MV-4-11 (cell line): ENCODE measurements at regions not wholly inside any gene's neighbourhood (a gene's known extent, or its start where the extent isn't known, plus 50 kb on each side); places are given as distances from the start of the nearest gene placed in this dataset.
"Not testable (repeated sequence)": the region's sequence is repeated elsewhere in the genome, so short reads cannot be mapped to it uniquely, and the experiment has no call there.

Experiments
- DNase-seq: peaks from one replicate; lab custom pipeline; 2025; lab: John Stamatoyannopoulos, UW

DNA sequence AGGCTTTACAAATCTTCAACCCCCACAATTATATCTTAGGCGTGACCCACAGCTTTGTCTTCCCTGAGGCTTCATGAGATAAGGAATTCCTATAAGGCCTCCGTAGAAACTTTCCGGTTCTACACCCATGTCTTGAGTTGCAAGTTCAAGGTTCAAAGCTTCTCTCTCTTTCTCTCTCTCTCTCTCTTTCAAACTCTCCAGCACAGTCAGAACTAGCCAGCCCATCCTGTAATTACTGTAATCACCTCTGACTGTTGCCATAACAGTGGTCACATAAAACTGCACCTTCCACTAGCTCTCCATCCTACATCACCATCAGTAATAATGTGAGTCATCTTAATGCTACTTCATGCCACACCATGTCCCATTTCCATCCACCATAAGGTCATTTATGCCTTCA, 90.0 kb upstream of the NFASC start:
- DNase-seq = no peak

DNA sequence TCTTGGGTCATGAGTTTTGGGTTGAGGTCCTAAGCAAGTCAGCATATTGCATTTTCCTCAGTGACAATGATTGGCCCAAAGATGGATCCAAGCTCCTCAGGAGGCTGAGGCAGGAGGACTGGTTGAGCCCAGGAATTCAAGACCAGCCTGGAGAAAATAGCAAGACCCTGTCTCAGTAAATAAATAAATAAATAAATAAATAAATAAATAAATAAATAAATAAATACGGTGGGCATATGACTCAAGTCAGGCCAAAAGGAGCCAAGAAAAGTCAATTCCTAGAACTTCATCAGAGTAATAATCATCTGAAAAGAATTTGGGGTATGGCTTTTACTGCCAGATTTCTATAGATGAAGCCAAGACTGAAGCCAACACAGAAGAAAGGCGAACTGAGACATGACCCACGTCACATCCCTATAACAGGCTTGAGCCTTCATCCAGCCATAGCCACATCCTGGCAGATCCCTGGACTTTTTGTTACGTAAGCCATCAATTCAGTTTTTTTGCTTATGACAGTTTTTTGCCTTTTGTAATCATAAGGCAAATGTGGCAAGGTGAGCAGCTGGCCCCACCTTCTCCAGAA, 88.5 kb upstream of the NFASC start:
- DNase-seq = no peak

DNA sequence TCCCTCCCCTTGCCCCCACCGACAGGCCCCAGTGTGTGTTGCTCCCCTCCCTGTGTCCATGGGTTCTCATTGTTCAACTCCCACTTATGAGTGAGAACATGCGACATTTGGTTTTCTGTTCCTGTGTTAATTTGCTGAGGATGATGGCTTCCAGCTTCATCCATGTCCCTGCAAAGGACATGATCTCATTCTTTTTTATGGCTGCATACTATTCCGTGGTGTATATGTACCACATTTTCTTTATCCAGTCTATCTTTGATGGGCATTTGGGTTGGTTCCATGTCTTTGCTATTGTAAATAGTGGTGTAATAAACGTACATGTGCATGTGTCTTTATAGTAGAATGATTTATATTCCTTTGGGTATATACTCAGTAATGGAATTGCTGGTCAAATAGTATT, 85.6 kb upstream of the NFASC start:
- not testable (repeated sequence) for DNase-seq

DNA sequence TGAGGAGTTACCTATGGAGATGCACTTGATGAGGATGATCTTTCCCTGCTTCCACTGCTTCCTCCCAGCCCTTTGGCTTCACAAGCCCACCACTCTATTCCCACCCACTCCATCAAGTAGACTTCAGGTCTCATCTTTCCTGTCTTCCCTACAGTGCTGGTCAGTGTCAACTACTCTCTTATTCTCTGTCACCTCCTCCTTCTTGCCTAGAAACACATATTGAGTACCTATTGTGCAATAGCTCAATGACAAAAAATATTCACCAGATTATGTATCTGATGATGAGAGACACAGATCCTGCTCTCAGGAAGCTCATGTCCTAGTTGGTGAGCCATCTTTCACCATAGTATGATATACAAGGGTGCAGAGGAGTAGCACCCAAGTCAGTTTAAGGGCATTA, 82.2 kb upstream of the NFASC start:
- no peak for DNase-seq

DNA sequence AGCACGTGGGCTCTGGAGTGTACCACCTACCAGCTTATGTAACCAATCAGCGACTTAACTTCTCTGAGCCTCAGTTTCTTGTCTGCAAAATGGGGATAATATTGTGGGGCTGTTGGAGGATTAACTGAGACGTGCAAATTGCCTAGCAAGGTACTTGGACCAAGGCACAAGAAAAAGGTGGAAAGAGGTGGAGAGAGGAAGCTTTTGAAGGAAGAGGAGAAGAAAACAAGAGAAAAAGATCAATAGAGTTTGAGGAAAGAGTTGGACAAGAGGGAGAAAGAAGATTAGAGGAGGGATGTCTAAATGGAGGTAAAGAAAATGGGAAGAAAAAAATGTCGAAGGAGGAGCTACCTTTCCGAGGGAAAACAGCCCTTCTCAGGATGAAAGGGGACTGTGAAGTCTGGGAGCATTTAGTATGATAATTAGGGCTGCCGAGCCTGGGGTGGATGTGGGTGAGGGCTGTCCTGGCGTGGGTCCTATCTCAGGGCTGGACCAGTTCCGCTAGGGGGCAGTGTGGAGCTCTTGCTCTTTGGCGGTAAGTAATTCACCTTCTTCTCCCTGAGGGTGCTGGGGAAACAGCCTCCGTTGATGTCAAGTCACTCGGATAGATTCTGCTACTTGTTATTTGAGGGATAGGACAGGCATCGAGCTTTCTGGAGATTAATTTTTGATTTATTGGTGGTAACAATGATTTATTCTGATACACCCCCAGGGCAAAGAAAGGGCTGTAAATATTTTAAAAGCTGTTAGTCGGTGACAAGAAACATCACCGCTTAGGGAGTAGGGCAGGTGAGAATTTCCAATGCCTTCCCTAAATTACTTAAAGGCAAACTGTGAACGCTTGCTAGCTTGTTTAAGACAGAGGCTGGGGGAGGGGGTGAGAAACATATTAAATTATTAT, 79.0 kb upstream of the NFASC start:
- DNase-seq = peak; percentile 38

DNA sequence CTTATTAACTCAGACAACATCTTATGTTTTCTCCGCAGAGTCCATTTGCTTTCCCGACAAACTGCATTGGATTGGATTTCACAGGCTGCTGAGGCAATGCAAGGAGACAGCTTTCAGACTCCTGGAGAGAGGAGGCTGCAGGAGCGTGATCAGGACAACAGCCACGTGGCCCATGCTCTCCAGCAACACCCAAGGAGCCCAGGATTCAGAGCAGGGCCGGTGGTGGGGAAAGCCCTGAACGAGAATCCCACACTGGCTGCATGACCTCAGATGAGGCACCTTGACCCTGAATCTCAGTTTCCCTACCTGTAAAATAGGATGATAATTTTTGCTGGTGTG, 78.3 kb upstream of the NFASC start:
- no peak for DNase-seq

DNA sequence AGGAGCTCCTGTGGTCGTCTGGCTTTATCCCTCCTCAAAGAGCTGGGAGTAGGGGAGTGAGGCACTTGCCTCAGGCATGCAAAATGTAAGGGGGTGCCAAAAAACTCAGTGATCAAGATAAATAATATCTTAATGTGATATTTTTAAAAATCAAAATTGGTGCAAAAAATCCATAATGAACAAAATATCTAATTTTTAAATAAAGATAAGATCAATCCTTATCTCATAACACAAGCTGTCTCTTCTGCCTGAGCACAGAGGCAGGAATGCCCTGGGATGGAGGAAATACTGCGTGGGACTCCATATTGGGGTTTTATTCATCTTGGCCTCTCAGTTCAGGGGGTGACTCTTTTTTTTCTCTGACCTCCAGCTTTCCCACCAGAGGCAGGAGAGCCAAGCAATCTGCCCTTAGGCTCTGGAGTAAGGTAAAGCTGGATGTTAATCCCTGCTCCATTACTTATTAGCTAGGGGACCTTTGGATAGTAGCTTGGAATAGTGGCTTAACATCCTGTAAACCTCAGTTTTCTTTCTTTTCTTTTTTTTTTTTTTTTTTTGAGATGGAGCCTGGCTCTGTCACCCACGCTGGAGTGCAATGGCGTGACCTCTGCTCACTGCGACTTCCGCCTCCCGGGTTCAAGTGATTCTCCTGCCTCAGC, 77.3 kb upstream of the NFASC start:
- DNase-seq = no peak

DNA sequence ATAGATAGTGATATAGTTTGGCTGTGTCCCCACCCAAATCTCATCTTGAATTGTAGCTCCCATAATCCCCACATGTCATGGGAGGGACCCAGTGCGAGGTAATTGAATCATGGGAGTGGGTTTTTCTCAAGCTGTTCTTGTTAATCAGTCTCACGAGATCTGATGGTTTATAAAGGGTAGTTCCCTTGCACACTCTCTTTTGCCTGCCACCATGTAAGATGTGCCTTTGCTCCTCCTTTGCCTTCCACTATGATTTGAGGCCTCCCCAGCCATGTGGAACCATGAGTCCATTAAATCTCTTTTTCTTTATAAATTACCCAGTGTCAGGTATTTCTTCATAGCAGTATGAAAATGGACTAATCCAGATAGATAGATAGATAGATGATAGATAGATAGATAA, 73.8 kb upstream of the NFASC start:
- not testable (repeated sequence) for DNase-seq

DNA sequence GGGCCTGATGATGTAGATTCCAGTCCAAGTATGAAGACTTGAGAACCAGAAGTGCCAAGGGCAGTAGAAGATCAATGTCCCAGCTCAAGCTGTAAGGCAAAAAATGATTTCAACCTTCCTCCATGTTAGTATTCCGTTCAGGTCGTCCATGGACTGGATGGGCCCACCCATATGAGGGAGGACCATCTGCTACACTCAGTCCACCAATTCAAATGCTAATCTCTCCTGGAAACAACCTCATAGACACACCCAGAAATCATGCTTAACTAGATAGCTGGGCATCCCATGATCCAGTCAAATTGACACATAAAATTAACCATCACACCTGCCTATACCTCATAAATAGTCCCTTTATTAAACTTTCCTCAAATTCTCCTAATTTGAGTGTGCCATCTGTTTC, 73.3 kb upstream of the NFASC start:
- no peak for DNase-seq

DNA sequence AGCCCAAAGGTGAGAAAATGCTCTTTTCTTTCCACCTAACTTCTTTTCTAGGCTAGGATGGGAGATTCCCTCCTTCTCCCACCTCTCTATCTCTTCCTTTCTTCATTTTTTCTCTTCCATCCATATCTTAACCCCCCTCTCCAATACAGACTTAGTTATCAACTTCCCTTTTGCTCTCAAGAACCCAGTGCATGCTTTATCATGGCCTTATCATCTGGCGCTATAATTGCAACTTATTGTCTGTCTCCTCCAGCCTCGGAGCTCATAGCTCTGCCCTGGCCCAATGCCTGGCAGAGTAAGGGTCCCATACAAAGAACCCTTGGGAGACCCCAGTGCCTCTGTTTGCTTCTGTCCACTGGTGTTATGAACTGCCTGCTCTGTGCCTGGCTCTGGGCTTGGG, 71.0 kb upstream of the NFASC start:
- no peak for DNase-seq

DNA sequence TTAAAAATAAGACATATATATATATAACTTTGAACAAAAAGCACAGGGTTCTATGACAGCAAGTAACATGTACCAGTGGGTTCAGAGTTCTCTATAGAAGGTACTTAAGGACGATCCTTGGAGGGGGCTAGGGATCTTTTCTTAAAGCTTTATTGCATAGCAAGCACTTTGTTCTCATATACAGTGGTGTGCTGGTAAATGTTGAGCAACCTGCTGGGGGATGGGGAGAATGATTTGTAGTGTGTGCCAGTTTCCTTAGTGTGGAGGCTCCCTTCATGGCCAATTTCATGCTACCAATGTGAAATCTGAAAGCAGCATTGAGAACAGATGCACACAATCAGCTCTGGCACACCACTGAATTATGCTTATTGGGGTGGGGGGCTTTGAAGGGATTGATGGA, 69.5 kb upstream of the NFASC start:
- no peak for DNase-seq

DNA sequence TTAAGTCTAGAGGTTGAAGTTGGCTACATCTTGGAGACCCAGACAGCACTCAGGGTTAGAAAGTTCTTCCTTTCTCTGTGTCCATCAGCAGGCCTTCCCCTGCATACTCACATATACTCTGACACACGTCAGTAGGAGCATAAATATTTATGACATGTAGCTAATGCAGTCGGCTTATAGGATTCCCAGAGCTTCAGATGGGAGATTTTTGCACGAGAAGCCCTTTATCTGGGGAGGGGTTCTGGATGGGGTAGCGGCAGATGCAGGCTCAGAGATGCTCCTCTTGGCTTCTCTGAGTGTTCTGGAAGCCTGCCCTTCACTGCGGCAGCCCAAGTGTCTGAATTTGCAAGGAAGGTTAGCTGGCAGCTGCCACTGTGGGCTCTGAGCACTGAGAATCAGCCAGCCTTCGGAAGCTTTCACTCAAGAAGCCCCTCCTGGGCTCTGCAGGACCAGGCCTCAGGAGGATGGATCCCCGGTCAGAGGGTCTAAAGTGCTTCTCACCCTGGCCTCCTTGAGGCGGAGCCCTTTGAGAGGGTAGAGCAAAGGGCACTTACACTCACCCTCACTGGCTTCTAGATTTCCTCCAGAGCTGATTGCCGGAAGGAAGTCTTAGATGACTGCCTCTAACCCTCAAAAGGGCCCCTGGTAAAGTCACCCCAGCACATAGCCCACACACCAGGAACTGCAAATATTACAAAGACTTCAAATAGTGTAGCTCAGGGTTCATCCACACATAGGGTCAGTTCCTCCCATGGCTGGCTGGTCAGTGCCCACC, 68.1 kb upstream of the NFASC start:
- no peak for DNase-seq

DNA sequence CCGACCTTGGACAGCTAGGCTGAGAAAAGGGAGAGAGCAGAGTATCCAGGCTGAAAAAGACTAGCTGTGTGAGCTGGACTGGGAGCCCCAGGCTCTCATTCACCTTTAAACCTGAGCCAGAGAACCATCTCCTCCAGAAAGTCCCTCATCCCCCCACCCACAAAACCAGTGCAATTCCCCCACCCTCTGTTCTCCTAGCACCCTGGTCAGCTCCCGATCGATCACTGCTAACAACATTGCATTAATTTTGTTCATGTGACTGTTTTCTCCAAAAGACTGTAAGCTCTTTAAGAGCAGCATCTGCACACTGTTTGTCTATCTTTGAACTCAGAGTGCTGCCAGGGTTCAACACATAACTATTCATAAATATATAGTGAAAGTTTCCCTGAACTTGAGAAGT, 67.1 kb upstream of the NFASC start:
- DNase-seq = no peak

DNA sequence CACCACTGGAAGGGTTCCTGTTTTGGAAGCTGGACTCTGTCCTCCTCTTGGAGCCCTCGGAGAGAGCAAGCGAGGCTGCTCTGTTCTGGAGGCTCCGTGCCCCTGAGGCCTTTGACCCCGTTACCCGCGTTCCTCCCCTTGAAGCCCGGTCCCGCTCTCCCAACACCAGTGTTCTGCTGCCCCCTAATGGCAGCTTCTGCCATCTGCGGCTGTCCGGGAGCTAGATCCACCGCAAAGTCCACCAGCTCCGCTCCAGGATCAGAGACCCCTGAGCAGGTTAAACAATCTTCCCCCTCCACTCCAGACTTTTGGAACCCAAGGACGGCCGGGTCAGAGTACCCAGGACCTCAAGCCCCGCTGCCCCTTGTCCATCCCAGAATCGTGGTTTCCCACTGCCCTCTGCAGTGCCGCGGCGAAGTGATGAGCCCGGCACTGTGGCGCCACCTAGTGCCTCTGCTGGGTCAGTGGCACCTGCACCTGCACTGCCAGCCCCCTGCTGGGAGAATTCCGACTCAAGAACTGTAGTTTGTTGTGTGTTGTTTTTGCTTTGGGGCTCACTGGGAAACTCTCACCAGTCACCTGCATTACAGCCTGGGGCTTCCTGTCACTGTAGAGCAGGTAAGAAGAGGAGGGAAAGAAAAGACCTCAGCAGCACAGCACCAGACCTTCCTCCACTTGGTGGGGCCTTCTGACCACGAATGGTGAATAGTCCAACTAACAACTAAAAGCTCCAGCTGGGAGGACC, 63.5 kb upstream of the NFASC start:
- peak; percentile 72 for DNase-seq

DNA sequence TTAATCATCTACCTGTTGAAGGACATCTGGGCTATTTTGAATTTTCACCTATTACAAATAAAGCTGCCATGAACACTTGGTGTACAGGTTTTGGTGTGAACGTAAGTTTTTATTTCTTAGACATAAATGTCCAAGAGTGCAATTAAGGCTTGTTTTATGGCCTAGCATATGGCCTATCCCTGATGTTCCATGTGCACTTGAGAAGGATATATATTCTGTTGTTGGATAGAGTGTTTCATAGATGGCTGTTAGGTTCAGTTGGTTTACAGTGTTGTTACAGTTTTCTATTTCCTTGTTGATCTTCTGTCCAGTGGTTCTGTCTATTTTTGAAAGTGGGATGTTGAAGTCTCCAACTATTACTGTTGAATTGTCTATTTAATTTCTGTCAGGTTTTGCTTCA, 61.2 kb upstream of the NFASC start:
- DNase-seq = no peak

DNA sequence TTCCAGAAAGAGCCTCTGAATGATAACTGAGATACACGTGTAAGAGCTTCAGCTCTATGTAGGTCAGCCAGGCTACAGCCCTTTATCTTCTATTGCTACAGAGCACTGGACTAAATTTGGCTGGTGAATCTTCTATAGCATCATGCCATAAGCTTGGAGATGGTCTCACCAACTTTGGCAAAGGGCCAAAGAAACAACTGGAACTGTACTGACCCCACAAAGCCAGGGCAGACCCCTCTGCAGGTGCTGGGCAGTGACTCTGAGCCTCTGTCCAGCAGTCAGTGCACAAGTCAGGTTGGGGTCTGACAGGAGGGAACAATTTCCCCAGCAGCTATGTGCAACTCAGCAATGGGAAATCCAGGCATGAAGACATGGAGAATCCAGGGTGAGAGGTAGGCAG, 57.8 kb upstream of the NFASC start:
- no peak for DNase-seq

DNA sequence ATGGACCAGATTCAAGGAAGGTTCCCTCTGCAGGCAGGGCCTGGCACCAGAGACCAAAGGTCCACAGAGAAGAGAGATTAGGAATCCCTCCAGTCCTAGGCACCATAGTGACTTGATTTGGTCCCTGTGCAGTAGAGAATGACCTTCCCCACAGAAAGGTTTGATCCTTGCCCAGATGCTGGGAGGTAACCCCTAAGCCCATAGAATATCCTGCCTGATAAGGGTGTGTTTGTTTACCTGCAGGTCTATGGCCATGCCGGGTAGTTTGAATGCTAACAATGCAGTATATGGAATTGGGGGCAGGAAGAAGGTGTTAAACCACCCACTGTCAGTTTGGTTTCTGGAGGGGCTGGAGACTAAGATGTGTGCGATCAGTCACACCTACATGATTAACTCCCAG, 57.1 kb upstream of the NFASC start:
- DNase-seq = no peak

DNA sequence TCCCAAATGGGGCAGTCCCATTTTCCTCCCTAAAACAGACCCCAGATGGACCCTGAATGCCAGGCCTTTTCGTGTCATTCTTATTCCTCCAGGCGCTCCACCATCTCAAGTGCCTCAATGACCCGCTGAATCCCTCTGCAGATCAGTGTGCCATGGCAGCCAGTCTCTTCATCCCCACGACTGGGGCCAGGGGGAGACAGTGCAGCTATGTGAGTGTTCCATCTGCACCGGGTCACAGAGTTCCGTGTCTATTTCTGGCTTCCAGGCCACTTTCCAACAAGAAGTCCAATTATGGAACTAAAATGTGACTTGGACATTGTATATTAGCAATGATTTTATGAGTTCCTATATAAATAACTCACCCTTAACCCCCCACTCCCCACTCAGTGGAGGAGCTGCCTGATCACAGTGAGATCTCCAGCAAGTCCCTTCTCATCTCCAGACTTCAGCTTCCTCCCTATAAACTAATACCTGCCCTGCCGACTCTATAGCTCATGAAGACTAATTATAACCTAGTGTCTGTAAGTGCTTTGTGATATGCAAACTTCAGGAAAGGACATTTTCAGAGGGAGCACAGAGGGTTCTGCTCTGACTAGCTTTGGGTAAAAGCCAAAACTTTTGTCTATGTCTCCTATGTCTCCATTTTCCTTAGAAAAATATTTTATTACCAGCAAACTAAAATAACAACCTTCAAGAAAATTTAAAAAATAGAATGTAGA, 56.3 kb upstream of the NFASC start:
- no peak for DNase-seq

DNA sequence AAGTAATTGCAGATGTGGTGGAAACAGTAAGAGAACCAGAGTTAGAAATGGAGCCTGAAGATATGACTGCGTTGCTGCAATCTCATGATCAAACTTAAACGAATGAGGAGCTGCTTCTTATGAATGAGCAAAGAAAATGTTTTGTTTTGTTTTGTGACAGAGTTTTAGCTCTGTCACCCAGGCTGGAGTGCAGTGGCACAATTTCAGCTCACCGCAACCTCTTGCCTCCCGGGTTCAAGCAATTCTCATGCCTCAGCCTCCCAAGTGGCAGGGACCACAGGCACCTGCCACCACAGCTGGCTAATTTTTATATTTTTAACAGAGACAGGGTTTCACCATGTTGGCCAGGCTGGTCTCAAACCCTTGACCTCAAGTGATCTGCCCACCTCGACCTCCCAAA, 53.3 kb upstream of the NFASC start:
- DNase-seq = no peak

DNA sequence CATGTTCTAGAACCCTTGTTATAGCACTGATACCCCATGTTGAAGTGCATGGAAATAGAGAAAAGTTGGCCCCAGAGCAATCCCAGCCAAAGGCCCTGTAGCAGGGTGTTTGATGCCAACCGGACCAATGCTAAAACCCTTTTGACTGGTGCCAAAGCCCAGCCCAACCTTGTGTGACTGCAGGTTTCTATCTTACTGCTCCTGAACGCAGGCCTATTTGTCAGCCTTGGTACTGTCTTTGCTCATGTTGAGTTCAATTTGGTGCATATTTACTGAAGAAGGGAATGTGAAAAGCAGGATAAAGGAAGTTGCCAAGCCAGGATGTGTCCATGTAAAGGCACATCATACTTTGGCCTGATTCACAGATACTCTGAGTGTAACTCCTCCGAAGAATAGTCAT, 51.7 kb upstream of the NFASC start:
- no peak for DNase-seq

DNA sequence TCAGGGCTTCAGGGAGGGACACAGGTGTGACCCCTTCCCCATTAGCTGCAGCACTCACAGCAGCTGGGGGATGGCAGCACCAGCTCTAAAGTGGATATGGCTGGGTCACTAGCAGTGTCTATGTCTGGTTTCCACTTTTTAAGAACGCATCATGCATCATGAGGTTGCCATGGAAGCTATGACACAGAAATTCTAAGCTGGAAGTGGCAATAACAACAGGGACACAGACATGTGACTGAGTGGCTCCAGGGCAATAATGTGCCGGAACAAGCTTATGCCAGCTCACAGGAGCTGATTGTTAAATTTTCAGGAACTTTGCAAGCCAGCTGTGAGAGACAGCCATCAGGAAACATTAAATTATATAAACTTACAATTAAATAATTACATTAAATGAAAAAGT, 51.2 kb upstream of the NFASC start:
- no peak for DNase-seq
